SJSA1 (cell line): ENCODE measurements at regions not wholly inside any gene's neighbourhood (a gene's known extent, or its start where the extent isn't known, plus 50 kb on each side); places are given as distances from the start of the nearest gene placed in this dataset.
"Not testable (repeated sequence)": the region's sequence is repeated elsewhere in the genome, so short reads cannot be mapped to it uniquely, and the experiment has no call there.

Experiments used
- DNase-seq, 2 experiments: peaks; one replicate each; pipeline ENCODE4 v3.0.0-alpha.2; 2015 to 2020; ENCODE audit warnings: low spot score in 2 of 2, low read depth in 1 of 2
- H3K27ac ChIP-seq: fragments of 250-450 bp; sonication (Bioruptor Pico); 2 replicates; pipeline ENCODE4 v1.5.1; 2020; ENCODE audit warnings: mild to moderate bottlenecking, moderate library complexity
- H3K27me3 ChIP-seq: fragments of 250-450 bp; sonication (Bioruptor Pico); replicated peaks from 2 replicates; pipeline ENCODE4 v1.5.1; 2020; ENCODE audit warnings: mild to moderate bottlenecking, moderate library complexity
- H3K36me3 ChIP-seq: fragments of 250-450 bp; sonication (Bioruptor Pico); 2 replicates; pipeline ENCODE4 v1.5.1; 2020; ENCODE audit warnings: mild to moderate bottlenecking
- H3K4me1 ChIP-seq: fragments of 250-450 bp; sonication (Bioruptor Pico); replicated peaks from 2 replicates; pipeline ENCODE4 v1.6.1; 2021; ENCODE audit warnings: mild to moderate bottlenecking
- H3K4me3 ChIP-seq: fragments of 250-450 bp; sonication (Bioruptor Pico); 2 replicates; pipeline ENCODE4 v1.5.1; 2020; ENCODE audit warnings: mild to moderate bottlenecking
- H3K9me3 ChIP-seq: fragments of 250-450 bp; sonication (Bioruptor Pico); replicated peaks from 2 replicates; pipeline ENCODE4 v1.5.1; 2020; ENCODE audit warnings: mild to moderate bottlenecking

- H3K27ac ChIP-seq = no peak overlapping the region
- H3K4me1 ChIP-seq = peaks cover 7% of the 10 kb centered on the region; the same call in 1 of the 2 replicates
- H3K36me3 ChIP-seq = no peaks in the 10 kb centered on the region
- H3K27me3 ChIP-seq = no peaks in the 10 kb centered on the region
- no peak overlapping the region for H3K4me3 ChIP-seq
- no peak for DNase-seq
- no peaks in the 10 kb centered on the region for H3K9me3 ChIP-seq
These were observed 92.3 kb upstream of the CD44 start for GRCh38 chr11:35046681-35047080.

- DNase-seq = no peak
- no peak overlapping the region for H3K4me3 ChIP-seq
These were observed 91.8 kb upstream of the CD44 start for GRCh38 chr11:35047179-35047578.

GRCh38 chr11:35047769-35048168 is 91.2 kb upstream of the CD44 start:
- Histone ChIP-seq H3K4me3 (no peak overlapping the region), H3K36me3 (no peaks in the 10 kb centered on the region), H3K27me3 (no peaks in the 10 kb centered on the region)

More at GRCh38 chr11:35047179-35047578, 91.8 kb upstream of the CD44 start:
- Histone ChIP-seq H3K27ac (no peak overlapping the region), H3K9me3 (no peaks in the 10 kb centered on the region), H3K4me1 (peaks cover 7% of the 10 kb centered on the region; the same call in 1 of the 2 replicates), H3K27me3 (no peaks in the 10 kb centered on the region), H3K36me3 (no peaks in the 10 kb centered on the region)

GRCh38 chr11:35048346-35048745 is 90.6 kb upstream of the CD44 start:
- H3K27ac ChIP-seq, DNase-seq, H3K27me3 ChIP-seq, H3K9me3 ChIP-seq, H3K4me1 ChIP-seq, H3K4me3 ChIP-seq, H3K36me3 ChIP-seq: not testable (repeated sequence)

More at GRCh38 chr11:35047769-35048168, 91.2 kb upstream of the CD44 start:
- no peak overlapping the region for H3K27ac ChIP-seq
- DNase-seq = no peak
- no peaks in the 10 kb centered on the region for H3K9me3 ChIP-seq
- peaks cover 7% of the 10 kb centered on the region; the same call in 1 of the 2 replicates for H3K4me1 ChIP-seq

- Histone ChIP-seq H3K27me3 (no peaks in the 10 kb centered on the region), H3K36me3 (no peaks in the 10 kb centered on the region), H3K4me1 (peaks cover 7% of the 10 kb centered on the region; the same call in 1 of the 2 replicates), H3K9me3 (no peaks in the 10 kb centered on the region), H3K4me3 (no peak overlapping the region), H3K27ac (no peak overlapping the region)
- DNase-seq = no peak
These were observed 89.0 kb upstream of the CD44 start for GRCh38 chr11:35049859-35050531.

- Histone ChIP-seq H3K27ac (no peak overlapping the region), H3K27me3 (no peaks in the 10 kb centered on the region), H3K4me1 (peaks cover 7% of the 10 kb centered on the region; the same call in 1 of the 2 replicates), H3K36me3 (no peaks in the 10 kb centered on the region), H3K4me3 (no peak overlapping the region), H3K9me3 (no peaks in the 10 kb centered on the region)
- DNase-seq = no peak
These were observed 88.4 kb upstream of the CD44 start for GRCh38 chr11:35050541-35050995.

- H3K27me3 ChIP-seq = no peaks in the 10 kb centered on the region
- H3K4me3 ChIP-seq = no peak overlapping the region
- peaks cover 31% of the 10 kb centered on the region for H3K4me1 ChIP-seq
- no peaks in the 10 kb centered on the region for H3K9me3 ChIP-seq
- H3K36me3 ChIP-seq = no peaks in the 10 kb centered on the region
- DNase-seq = no peak
- no peak overlapping the region for H3K27ac ChIP-seq
These were observed 82.4 kb upstream of the CD44 start for GRCh38 chr11:35056391-35057093.

GRCh38 chr11:35057926-35058668 is 80.9 kb upstream of the CD44 start:
- DNase-seq = no peak
- Histone ChIP-seq H3K36me3 (no peaks in the 10 kb centered on the region), H3K4me3 (no peak overlapping the region), H3K27ac (no peak overlapping the region), H3K9me3 (no peaks in the 10 kb centered on the region), H3K4me1 (peaks cover 43% of the 10 kb centered on the region), H3K27me3 (no peaks in the 10 kb centered on the region)

- H3K27me3 ChIP-seq = no peaks in the 10 kb centered on the region
- no peak overlapping the region for H3K4me3 ChIP-seq
- DNase-seq = no peak
- H3K36me3 ChIP-seq = no peaks in the 10 kb centered on the region
- H3K27ac ChIP-seq = no peak overlapping the region
- H3K9me3 ChIP-seq = no peaks in the 10 kb centered on the region
- peaks cover 51% of the 10 kb centered on the region for H3K4me1 ChIP-seq
These were observed 80.1 kb upstream of the CD44 start for GRCh38 chr11:35058669-35059434.

- H3K9me3 ChIP-seq = no peaks in the 10 kb centered on the region
- H3K27me3 ChIP-seq = no peaks in the 10 kb centered on the region
- peaks cover 56% of the 10 kb centered on the region for H3K4me1 ChIP-seq
- DNase-seq = peak in 1 of 2 experiments; percentile 41
- H3K36me3 ChIP-seq = no peaks in the 10 kb centered on the region
- no peak overlapping the region for H3K4me3 ChIP-seq
- H3K27ac ChIP-seq = peak overlapping the region; percentile 33
These were observed 77.2 kb upstream of the CD44 start for GRCh38 chr11:35061516-35062440.

- DNase-seq = no peak
- H3K4me3 ChIP-seq = no peak overlapping the region
- no peaks in the 10 kb centered on the region for H3K27me3 ChIP-seq
- no peaks in the 10 kb centered on the region for H3K9me3 ChIP-seq
- peaks cover 53% of the 10 kb centered on the region for H3K4me1 ChIP-seq
- no peak overlapping the region for H3K27ac ChIP-seq
- no peaks in the 10 kb centered on the region for H3K36me3 ChIP-seq
These were observed 75.5 kb upstream of the CD44 start for GRCh38 chr11:35063488-35063931.

- Histone ChIP-seq H3K27me3 (no peaks in the 10 kb centered on the region), H3K27ac (no peak overlapping the region), H3K36me3 (no peaks in the 10 kb centered on the region), H3K9me3 (no peaks in the 10 kb centered on the region), H3K4me3 (no peak overlapping the region), H3K4me1 (peaks cover 53% of the 10 kb centered on the region)
- DNase-seq = peak in 1 of 2 experiments; percentile 31
These were observed 74.7 kb upstream of the CD44 start for GRCh38 chr11:35064114-35064800.
